ENCODE measurements at regions not wholly inside any gene's neighbourhood (a gene's known extent, or its start where the extent isn't known, plus 50 kb on each side); places are given as distances from the start of the nearest gene placed in this dataset.
"Not testable (repeated sequence)": the region's sequence is repeated elsewhere in the genome, so short reads cannot be mapped to it uniquely, and the experiment has no call there.

- Histone ChIP-seq H3F3A (ENCODE audit: low read depth) (no peaks in the 10 kb centered on the region), H3K36me3 (no peaks in the 10 kb centered on the region), H3K4me2 (no peak overlapping the region), H3K9ac (no peak overlapping the region), H3K27ac (no peak overlapping the region), H3K4me3 (no peak overlapping the region), H3K79me2 (ENCODE audit: low read depth) (no peaks in the 10 kb centered on the region), H3K9me3 (ENCODE audit: low read depth) (no peaks in the 10 kb centered on the region), H2AFZ (replicated peaks) (no peak overlapping the region), H3K27me3 (no peaks in the 10 kb centered on the region), H3K4me1 (no peaks in the 10 kb centered on the region), H4K20me1 (ENCODE audit: low read depth) (no peaks in the 10 kb centered on the region)
- no peaks in the 10 kb centered on the region for H3K4me1 Mint-ChIP-seq
- peaks cover 13% of the 10 kb centered on the region for H3K9me3 Mint-ChIP-seq
- DNase-seq (ENCODE audit: low spot score) = no peak
- TF ChIP-seq EZH2phosphoT487 (IDR thresholded peaks at IDR 0.05) (no peak), EZH2 (IDR thresholded peaks at IDR 0.05) (no peak)
- TF ChIP-seq, protein P1, sequence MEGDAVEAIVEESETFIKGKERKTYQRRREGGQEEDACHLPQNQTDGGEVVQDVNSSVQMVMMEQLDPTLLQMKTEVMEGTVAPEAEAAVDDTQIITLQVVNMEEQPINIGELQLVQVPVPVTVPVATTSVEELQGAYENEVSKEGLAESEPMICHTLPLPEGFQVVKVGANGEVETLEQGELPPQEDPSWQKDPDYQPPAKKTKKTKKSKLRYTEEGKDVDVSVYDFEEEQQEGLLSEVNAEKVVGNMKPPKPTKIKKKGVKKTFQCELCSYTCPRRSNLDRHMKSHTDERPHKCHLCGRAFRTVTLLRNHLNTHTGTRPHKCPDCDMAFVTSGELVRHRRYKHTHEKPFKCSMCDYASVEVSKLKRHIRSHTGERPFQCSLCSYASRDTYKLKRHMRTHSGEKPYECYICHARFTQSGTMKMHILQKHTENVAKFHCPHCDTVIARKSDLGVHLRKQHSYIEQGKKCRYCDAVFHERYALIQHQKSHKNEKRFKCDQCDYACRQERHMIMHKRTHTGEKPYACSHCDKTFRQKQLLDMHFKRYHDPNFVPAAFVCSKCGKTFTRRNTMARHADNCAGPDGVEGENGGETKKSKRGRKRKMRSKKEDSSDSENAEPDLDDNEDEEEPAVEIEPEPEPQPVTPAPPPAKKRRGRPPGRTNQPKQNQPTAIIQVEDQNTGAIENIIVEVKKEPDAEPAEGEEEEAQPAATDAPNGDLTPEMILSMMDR (IDR thresholded peaks at IDR 0.05) = no peak
- no peak overlapping the region for H3K4me3 Mint-ChIP-seq
- no peak overlapping the region for H3K27ac Mint-ChIP-seq
- H3K27me3 Mint-ChIP-seq (ENCODE audit: insufficient read depth, low read depth) = peaks cover 4% of the 10 kb centered on the region
- no peaks in the 10 kb centered on the region for H3K36me3 Mint-ChIP-seq
These were observed 237.2 kb downstream of the ASMT start for GRCh38 chrX:1852082-1852481.

DNA sequence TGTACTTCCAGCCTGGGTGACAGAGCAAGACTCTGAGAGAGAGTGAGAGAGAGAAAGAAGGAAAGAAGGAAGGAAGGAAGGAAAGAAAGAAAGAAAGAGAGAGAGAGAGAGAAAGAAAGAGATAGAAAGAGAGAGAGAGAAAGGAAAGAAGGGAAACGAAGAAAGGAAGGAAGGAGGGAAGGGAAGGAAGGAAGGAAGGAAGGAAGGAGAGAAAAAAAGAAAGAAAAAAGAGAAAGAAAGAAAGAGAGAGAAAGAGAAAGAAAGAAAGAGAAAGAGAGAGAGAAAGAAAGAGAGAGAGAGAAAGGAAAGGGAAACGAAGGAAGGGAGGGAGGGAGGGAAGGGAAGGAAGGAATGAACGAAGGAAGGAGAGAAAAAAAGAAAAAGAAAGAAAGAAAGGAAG, 238.6 kb downstream of the ASMT start:
- H3K4me2 ChIP-seq = no peak overlapping the region
- no peaks in the 10 kb centered on the region for H3K27me3 ChIP-seq
- TF ChIP-seq EZH2phosphoT487 (IDR thresholded peaks at IDR 0.05) = no peak
- TF ChIP-seq EZH2 (IDR thresholded peaks at IDR 0.05) = no peak
- TF ChIP-seq, protein P1 (IDR thresholded peaks at IDR 0.05) = no peak
- Mint-ChIP-seq H3K36me3 (no peaks in the 10 kb centered on the region), H3K4me1 (no peaks in the 10 kb centered on the region), H3K4me3 (no peak overlapping the region), H3K27me3 (ENCODE audit: insufficient read depth, low read depth) (peaks cover 7% of the 10 kb centered on the region), H3K27ac (no peak overlapping the region), H3K9me3 (peaks cover 13% of the 10 kb centered on the region)
- no peaks in the 10 kb centered on the region for H3F3A ChIP-seq (ENCODE audit: low read depth)
- H3K4me3 ChIP-seq = no peak overlapping the region
- DNase-seq (ENCODE audit: low spot score) = no peak
- no peaks in the 10 kb centered on the region for H3K4me1 ChIP-seq
- H2AFZ ChIP-seq (replicated peaks) = no peak overlapping the region
- H3K36me3 ChIP-seq = no peaks in the 10 kb centered on the region
- no peaks in the 10 kb centered on the region for H3K79me2 ChIP-seq (ENCODE audit: low read depth)
- no peak overlapping the region for H3K9ac ChIP-seq
- no peak overlapping the region for H3K27ac ChIP-seq
- H3K9me3 ChIP-seq (ENCODE audit: low read depth) = no peaks in the 10 kb centered on the region
- H4K20me1 ChIP-seq (ENCODE audit: low read depth) = no peaks in the 10 kb centered on the region

DNA sequence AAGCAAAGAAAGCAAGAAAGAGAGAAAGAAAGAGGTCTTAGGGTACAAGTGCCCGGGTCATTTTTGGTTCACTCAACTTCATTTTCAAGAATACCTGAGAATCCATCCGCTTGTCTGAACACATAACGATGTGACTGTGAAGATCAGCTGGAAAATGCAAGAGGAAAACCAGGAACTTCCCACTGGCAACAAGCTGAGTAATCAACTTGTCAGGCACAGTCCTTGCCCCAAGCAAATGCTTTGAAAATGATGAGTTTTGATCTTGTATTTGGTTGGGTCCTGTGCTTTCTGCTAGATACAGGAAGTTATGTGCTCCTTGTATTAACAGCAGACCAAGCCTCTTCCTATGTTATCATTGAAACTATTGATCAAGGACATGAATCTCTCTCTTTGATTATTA, 239.1 kb downstream of the ASMT start:
- Histone ChIP-seq H3K27me3 (no peaks in the 10 kb centered on the region), H3K4me2 (no peak overlapping the region), H3K9ac (no peak overlapping the region), H4K20me1 (ENCODE audit: low read depth) (no peaks in the 10 kb centered on the region), H2AFZ (replicated peaks) (no peak overlapping the region), H3K79me2 (ENCODE audit: low read depth) (no peaks in the 10 kb centered on the region), H3K27ac (no peak overlapping the region), H3K4me1 (no peaks in the 10 kb centered on the region), H3K9me3 (ENCODE audit: low read depth) (no peaks in the 10 kb centered on the region), H3K36me3 (no peaks in the 10 kb centered on the region), H3F3A (ENCODE audit: low read depth) (no peaks in the 10 kb centered on the region), H3K4me3 (no peak overlapping the region)
- DNase-seq (ENCODE audit: low spot score) = no peak
- H3K4me3 Mint-ChIP-seq = no peak overlapping the region
- H3K27ac Mint-ChIP-seq = no peak overlapping the region
- H3K4me1 Mint-ChIP-seq = no peaks in the 10 kb centered on the region
- H3K9me3 Mint-ChIP-seq = peaks cover 13% of the 10 kb centered on the region
- TF ChIP-seq, protein P1 (IDR thresholded peaks at IDR 0.05) = no peak
- TF ChIP-seq EZH2 (IDR thresholded peaks at IDR 0.05) (no peak), EZH2phosphoT487 (IDR thresholded peaks at IDR 0.05) (no peak)
- no peaks in the 10 kb centered on the region for H3K36me3 Mint-ChIP-seq
- H3K27me3 Mint-ChIP-seq (ENCODE audit: insufficient read depth, low read depth) = peaks cover 7% of the 10 kb centered on the region

DNA sequence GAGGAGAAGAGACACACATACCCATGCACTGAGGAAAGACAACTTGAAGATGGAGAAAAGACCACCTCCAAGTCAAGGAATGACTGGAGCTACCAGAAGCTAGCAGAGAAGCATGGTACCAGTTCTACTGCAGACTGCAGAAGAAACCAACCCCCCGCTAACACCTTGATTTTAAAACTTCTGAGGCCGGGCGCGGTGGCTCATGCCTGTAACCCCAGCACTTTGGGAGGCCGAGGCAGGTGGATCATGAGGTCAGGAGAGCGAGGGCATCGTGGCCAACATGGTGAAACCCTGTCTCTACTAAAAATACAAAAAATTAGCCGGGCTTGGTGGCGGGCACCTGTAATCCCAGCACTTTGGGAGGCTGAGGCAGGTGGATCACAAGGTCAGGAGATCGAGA, 240.0 kb downstream of the ASMT start:
- H3K36me3 ChIP-seq; H3K27ac Mint-ChIP-seq; H2AFZ ChIP-seq (replicated peaks); H3K36me3 Mint-ChIP-seq; H3K9me3 ChIP-seq (ENCODE audit: low read depth); H3K4me1 ChIP-seq; H3K9ac ChIP-seq; H3K4me3 ChIP-seq; H3F3A ChIP-seq (ENCODE audit: low read depth); H3K27me3 ChIP-seq; H3K27ac ChIP-seq; H3K4me3 Mint-ChIP-seq; H3K79me2 ChIP-seq (ENCODE audit: low read depth); DNase-seq (ENCODE audit: low spot score); H3K4me2 ChIP-seq; H3K4me1 Mint-ChIP-seq; H4K20me1 ChIP-seq (ENCODE audit: low read depth); H3K27me3 Mint-ChIP-seq (ENCODE audit: insufficient read depth, low read depth): not testable (repeated sequence)
- H3K9me3 Mint-ChIP-seq = peaks cover 13% of the 10 kb centered on the region

- not testable (repeated sequence) for H3K79me2 ChIP-seq (ENCODE audit: low read depth); H3K9me3 Mint-ChIP-seq; H3K27me3 ChIP-seq; H3K4me3 ChIP-seq; H3K27ac Mint-ChIP-seq; H3F3A ChIP-seq (ENCODE audit: low read depth); H3K4me1 Mint-ChIP-seq; H3K36me3 ChIP-seq; H3K4me1 ChIP-seq; DNase-seq (ENCODE audit: low spot score); H3K9ac ChIP-seq; H2AFZ ChIP-seq (replicated peaks); H3K4me3 Mint-ChIP-seq; H3K27me3 Mint-ChIP-seq (ENCODE audit: insufficient read depth, low read depth); H3K4me2 ChIP-seq; H4K20me1 ChIP-seq (ENCODE audit: low read depth); H3K9me3 ChIP-seq (ENCODE audit: low read depth); H3K36me3 Mint-ChIP-seq; H3K27ac ChIP-seq
These were observed 244.4 kb downstream of the ASMT start for GRCh38 chrX:1859266-1859665.

Measured in neural progenitor cell (in vitro differentiated cells).